Gastroesophageal sphincter (tissue), 4 donors: ENCODE measurements at regions not wholly inside any gene's neighbourhood (a gene's known extent, or its start where the extent isn't known, plus 50 kb on each side); places are given as distances from the start of the nearest gene placed in this dataset.
"Not testable (repeated sequence)": the region's sequence is repeated elsewhere in the genome, so short reads cannot be mapped to it uniquely, and the experiment has no call there.

Experiments used
- ATAC-seq: fragments of 150-250 bp; one replicate; pipeline ENCODE4 v1.9.1; 2016; ENCODE audit warnings: mild to moderate bottlenecking, moderate library complexity
- H3K27ac ChIP-seq, 4 donors: fragments of 200-600 bp; sonication (generic) in 3 of 4; 1 replicate in 3 of 4; 2 replicates in 1 of 4; pipeline ENCODE4 v1.5.1; 2016 to 2019
- H3K27me3 ChIP-seq: fragments of 200-600 bp; sonication (generic); one replicate; pipeline ENCODE4 v1.5.1; 2019
- H3K36me3 ChIP-seq, 2 donors: fragments of 200-600 bp; sonication (generic); one replicate each; pipeline ENCODE4 v1.5.1; 2019; ENCODE audit warnings: control low read depth in 1 of 2
- H3K4me1 ChIP-seq, 3 donors: fragments of 200-600 bp; sonication (generic); 1 replicate in 2 of 3; 2 replicates in 1 of 3; pipeline ENCODE4 v1.5.1; 2016 to 2019; ENCODE audit warnings: control low read depth in 2 of 3
- H3K4me3 ChIP-seq, 2 donors: fragments of 200-600 bp; sonication (generic); one replicate each; pipeline ENCODE4 v1.5.1; 2019; ENCODE audit warnings: mild to moderate bottlenecking in 1 of 2, moderate library complexity in 1 of 2
- H3K9me3 ChIP-seq, 3 donors: fragments of 200-600 bp; sonication (generic); one replicate each; pipeline ENCODE4 v1.5.1; 2017 to 2019; ENCODE audit warnings: control low read depth in 2 of 3
- CTCF ChIP-seq, 4 experiments: fragments of 200-600 bp in 2 of 4; fragments of 450-650 bp in 2 of 4; sonication (generic) in 1 of 4; IDR thresholded peaks; one replicate each; pipeline ENCODE4 v1.5.1; 2017 to 2019; ENCODE audit warnings: antibody characterized with exemption in 4 of 4, mild to moderate bottlenecking in 2 of 4, moderate library complexity in 2 of 4
- EP300 ChIP-seq: sonication (generic); formaldehyde crosslinking; IDR thresholded peaks from one replicate; pipeline ENCODE4 v1.6.1; 2017; ENCODE audit warnings: antibody characterized with exemption, mild to moderate bottlenecking
- POLR2A ChIP-seq, 2 donors: fragments of 450-650 bp; IDR thresholded peaks; one replicate each; pipeline ENCODE4 v1.6.1; 2017; ENCODE audit warnings: antibody characterized with exemption in 2 of 2, mild to moderate bottlenecking in 2 of 2, moderate library complexity in 1 of 2
- POLR2AphosphoS5 ChIP-seq: sonication (generic); formaldehyde crosslinking; IDR thresholded peaks from one replicate; pipeline ENCODE4 v1.6.1; 2017; ENCODE audit warnings: antibody characterized with exemption
- WGBS, 2 donors: methylation state at CpG; one replicate each; pipeline ENCODE4 v1.1.5; 2018; ENCODE audit warnings: low coverage in 1 of 2; 5-methylcytosine and 5-hydroxymethylcytosine counted together

DNA sequence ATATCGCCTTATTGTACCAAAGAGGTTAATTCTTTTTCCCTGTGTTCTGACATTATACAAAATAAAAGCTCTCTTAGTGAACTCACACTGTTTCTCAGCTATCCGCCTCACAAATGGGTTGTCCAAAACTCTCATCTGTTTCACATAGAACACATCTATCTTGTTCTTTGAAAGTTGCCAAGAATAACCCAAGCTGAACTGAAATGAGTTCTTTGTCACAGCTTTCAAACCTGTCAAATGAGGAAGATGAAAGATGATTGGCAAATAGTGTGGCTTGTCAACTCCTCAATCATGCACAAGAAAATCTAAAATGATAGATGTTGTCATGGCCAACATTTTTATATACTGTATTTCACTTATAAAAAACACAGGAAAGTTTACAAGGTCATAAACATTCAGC, 168.1 kb upstream of the OSTN start:
- ATAC-seq, result no peak
- no peaks in the 10 kb centered on the region for H3K27me3 ChIP-seq

DNA sequence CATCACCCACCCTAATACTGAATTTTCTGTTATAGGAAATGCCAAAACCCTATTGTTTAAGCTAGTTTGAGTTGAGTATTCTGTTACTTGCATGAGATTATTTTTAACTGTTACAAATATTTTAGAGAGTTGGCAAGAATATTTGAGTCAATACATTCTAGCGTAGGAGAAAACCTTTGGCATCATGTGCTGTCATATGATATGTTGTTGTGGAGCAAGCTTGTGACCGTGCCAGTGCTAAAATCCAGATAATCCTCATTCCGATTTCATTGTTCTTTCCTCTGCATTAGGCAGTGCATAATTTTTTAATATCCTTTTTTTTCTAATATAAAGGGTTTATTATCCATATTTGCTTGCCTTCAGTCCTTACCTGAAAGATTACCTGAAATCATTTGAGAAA, 168.0 kb upstream of the GMNC start:
- Histone ChIP-seq H3K27me3 (no peaks in the 10 kb centered on the region), H3K27ac (no peak overlapping the region), H3K4me1 (no peaks in the 10 kb centered on the region), H3K9me3 (no peaks in the 10 kb centered on the region), H3K4me3 (no peak overlapping the region), H3K36me3 (no peaks in the 10 kb centered on the region)
- WGBS, 2 donors, result 31 to 51% methylated on average over 3 of the region's 3 CpGs
- no peak for ATAC-seq
- no peak for TF ChIP-seq POLR2AphosphoS5
- TF ChIP-seq EP300, result no peak
- TF ChIP-seq POLR2A (IDR thresholded peaks at IDR 0.05), result no peak
- no peak for TF ChIP-seq CTCF (IDR thresholded peaks at IDR 0.05)

More for the DNA sequence above, 168.1 kb upstream of the OSTN start:
- Histone ChIP-seq H3K36me3 (no peaks in the 10 kb centered on the region), H3K4me3 (no peak overlapping the region), H3K27ac (no peak overlapping the region), H3K9me3 (no peaks in the 10 kb centered on the region), H3K4me1 (no peaks in the 10 kb centered on the region)
- 54 to 78% methylated on average over 1 to 2 of the region's 2 CpGs for WGBS, 2 donors
- no peak for TF ChIP-seq CTCF (IDR thresholded peaks at IDR 0.05)
- no peak for TF ChIP-seq POLR2A (IDR thresholded peaks at IDR 0.05)
- TF ChIP-seq EP300, result no peak
- no peak for TF ChIP-seq POLR2AphosphoS5

GRCh38 chr3:191026746-191027145, 164.3 kb upstream of the GMNC start:
- H3K4me3 ChIP-seq, result no peak overlapping the region
- H3K9me3 ChIP-seq, result no peaks in the 10 kb centered on the region
- no peak for ATAC-seq
- no peaks in the 10 kb centered on the region for H3K4me1 ChIP-seq
- 56 to 92% methylated on average over 1 of the region's 1 CpG for WGBS, 2 donors
- H3K36me3 ChIP-seq, result no peaks in the 10 kb centered on the region
- no peaks in the 10 kb centered on the region for H3K27me3 ChIP-seq
- TF ChIP-seq CTCF (IDR thresholded peaks at IDR 0.05) (no peak), POLR2A (IDR thresholded peaks at IDR 0.05) (no peak), EP300 (no peak), POLR2AphosphoS5 (no peak)
- H3K27ac ChIP-seq, result no peak overlapping the region

DNA sequence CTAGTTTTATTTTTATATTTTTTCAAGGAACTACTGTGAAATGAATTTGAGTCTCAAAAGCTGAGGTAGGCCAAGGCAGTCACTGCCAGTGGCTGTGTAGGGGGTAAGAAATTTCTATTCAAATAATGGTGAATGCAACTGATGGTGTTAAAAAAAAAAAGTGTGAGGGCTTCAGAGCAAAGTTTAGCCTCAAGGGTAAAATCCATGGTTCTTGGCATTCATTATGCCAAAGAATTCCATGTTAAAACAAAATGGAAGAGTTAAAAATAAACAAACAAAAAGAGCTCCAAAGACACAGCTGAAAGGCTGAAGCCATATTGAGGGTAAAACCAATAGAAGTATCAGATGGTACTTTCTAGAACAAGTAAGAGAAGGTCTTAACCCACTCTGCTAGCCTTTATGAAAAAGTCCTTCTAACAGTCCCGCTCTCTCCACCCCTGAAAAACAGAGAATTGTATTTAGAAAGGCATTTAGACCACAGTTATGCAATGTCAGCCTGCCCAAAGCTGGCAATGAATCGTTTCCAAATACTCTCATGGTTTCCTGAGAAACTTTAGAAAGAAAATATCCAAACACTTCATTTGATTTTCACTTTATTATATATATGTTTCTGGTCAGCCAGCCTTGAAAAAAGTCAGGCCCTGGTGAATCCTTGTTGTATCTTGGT, 158.4 kb upstream of the GMNC start:
- Histone ChIP-seq H3K4me3 (no peak overlapping the region), H3K4me1 (no peaks in the 10 kb centered on the region), H3K36me3 (no peaks in the 10 kb centered on the region), H3K27me3 (no peaks in the 10 kb centered on the region), H3K9me3 (no peaks in the 10 kb centered on the region), H3K27ac (no peak overlapping the region)
- no peak for TF ChIP-seq POLR2AphosphoS5
- no peak for TF ChIP-seq CTCF (IDR thresholded peaks at IDR 0.05)
- TF ChIP-seq POLR2A (IDR thresholded peaks at IDR 0.05), result no peak
- TF ChIP-seq EP300, result no peak
- 13 to 44% methylated on average over 2 of the region's 2 CpGs for WGBS, 2 donors
- ATAC-seq, result no peak

GRCh38 chr3:191019855-191020254, 157.4 kb upstream of the GMNC start:
- no peak for ATAC-seq
- Histone ChIP-seq H3K27me3 (no peaks in the 10 kb centered on the region), H3K9me3 (no peaks in the 10 kb centered on the region), H3K36me3 (no peaks in the 10 kb centered on the region), H3K4me3 (no peak overlapping the region), H3K27ac (no peak overlapping the region), H3K4me1 (no peaks in the 10 kb centered on the region)
- WGBS, 2 donors, result 67 to 70% methylated on average over 5 to 6 of the region's 6 CpGs
- TF ChIP-seq CTCF (IDR thresholded peaks at IDR 0.05), result no peak
- TF ChIP-seq EP300, result no peak
- no peak for TF ChIP-seq POLR2A (IDR thresholded peaks at IDR 0.05)
- TF ChIP-seq POLR2AphosphoS5, result no peak

DNA sequence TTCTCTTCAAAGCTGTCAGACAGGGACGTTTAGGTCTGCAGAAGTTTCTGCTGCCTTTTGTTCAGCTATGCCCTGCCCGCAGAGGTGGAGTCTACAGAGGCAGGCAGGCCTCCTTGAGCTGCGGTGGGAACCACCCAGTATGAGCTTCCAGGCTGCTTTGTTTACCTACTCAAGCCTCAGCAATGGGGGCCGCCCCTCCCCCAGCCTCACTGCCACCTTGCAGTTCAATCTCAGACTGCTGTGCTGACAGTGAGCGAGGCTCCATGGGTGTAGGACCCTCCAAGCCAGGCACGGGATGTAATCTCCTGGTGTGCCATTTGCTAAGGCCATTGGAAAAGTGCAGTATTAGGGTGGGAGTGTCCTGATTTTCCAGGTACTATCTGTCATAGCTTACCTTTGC, 153.5 kb upstream of the GMNC start:
- ATAC-seq, H3K36me3 ChIP-seq, H3K4me1 ChIP-seq, H3K27ac ChIP-seq, H3K4me3 ChIP-seq, H3K9me3 ChIP-seq, H3K27me3 ChIP-seq: not testable (repeated sequence)
- WGBS, 2 donors, result 46% methylated on average over 2 of the region's 6 CpGs; no CpG with 5 or more reads in 1 of the 2 donors
